SK-N-SH treated with all-trans-retinoic acid at 6 μM for 48 hours (cell line): ENCODE measurements at regions not wholly inside any gene's neighbourhood (a gene's known extent, or its start where the extent isn't known, plus 50 kb on each side); places are given as distances from the start of the nearest gene placed in this dataset.

Experiments
- ATAC-seq: fragments of 200-7000 bp; cut with Tn5 transposase; 3 replicates; pipeline ENCODE4 v1.9.1; 2020; ENCODE audit warnings: mild to moderate bottlenecking, moderate library complexity
- ARNTL ChIP-seq: fragments of 450-650 bp; formaldehyde crosslinking; IDR thresholded peaks from 2 replicates; pipeline ENCODE4 v1.5.0; 2020; ENCODE audit warnings: low read depth, mild to moderate bottlenecking, moderate library complexity, borderline replicate concordance
- BACH2 ChIP-seq: fragments of 250-450 bp; sonication (Bioruptor Pico); IDR thresholded peaks from 2 replicates; pipeline ENCODE4 v1.9.0; 2021; ENCODE audit warnings: mild to moderate bottlenecking, borderline replicate concordance
- CSDC2 ChIP-seq: fragments of 250-450 bp; sonication (Bioruptor Pico); IDR thresholded peaks from 2 replicates; pipeline ENCODE4 v1.5.0; 2020; ENCODE audit warnings: mild to moderate bottlenecking, moderate library complexity
- CSRNP3 ChIP-seq: fragments of 250-450 bp; sonication (Bioruptor Pico); IDR thresholded peaks from 2 replicates; pipeline ENCODE4 v1.5.1; 2021; ENCODE audit warnings: mild to moderate bottlenecking, moderate library complexity
- GLIS3 ChIP-seq: fragments of 250-450 bp; sonication (Bioruptor Pico); IDR thresholded peaks from 2 replicates; pipeline ENCODE4 v1.5.0; 2020; ENCODE audit warnings: mild to moderate bottlenecking, moderate library complexity
- OSR1 ChIP-seq: fragments of 250-450 bp; sonication (Bioruptor Pico); IDR thresholded peaks from 2 replicates; pipeline ENCODE4 v1.8.0; 2022; ENCODE audit warnings: moderate library complexity, mild to moderate bottlenecking, inconsistent platforms
- POU6F1 ChIP-seq: fragments of 250-450 bp; sonication (Bioruptor Pico); IDR thresholded peaks from 2 replicates; pipeline ENCODE4 v1.8.0; 2021; ENCODE audit warnings: low read depth, mild to moderate bottlenecking, moderate library complexity, borderline replicate concordance
- PPARA ChIP-seq: fragments of 250-450 bp; sonication (Bioruptor Pico); IDR thresholded peaks from 2 replicates; pipeline ENCODE4 v1.5.0; 2020; ENCODE audit warnings: mild to moderate bottlenecking, borderline replicate concordance
- RARB ChIP-seq: fragments of 250-450 bp; sonication (Bioruptor Pico); IDR thresholded peaks from 2 replicates; pipeline ENCODE4 v1.8.0; 2021; ENCODE audit warnings: mild to moderate bottlenecking, moderate library complexity
- SNAI2 ChIP-seq: fragments of 250-450 bp; sonication (Bioruptor Pico); IDR thresholded peaks from 2 replicates; pipeline ENCODE4 v1.5.0; 2020; ENCODE audit warnings: mild to moderate bottlenecking, moderate library complexity
- TCF4 ChIP-seq: fragments of 250-450 bp; sonication (Bioruptor Pico); IDR thresholded peaks from 2 replicates; pipeline ENCODE4 v1.8.0; 2021; ENCODE audit warnings: mild to moderate bottlenecking, moderate library complexity, borderline replicate concordance
- TOX ChIP-seq: fragments of 250-450 bp; sonication (Bioruptor Pico); IDR thresholded peaks from 2 replicates; pipeline ENCODE4 v1.8.0; 2021; ENCODE audit warnings: mild to moderate bottlenecking, moderate library complexity, borderline replicate concordance
- ZC3H10 ChIP-seq: fragments of 250-450 bp; sonication (Bioruptor Pico); IDR thresholded peaks from 2 replicates; pipeline ENCODE4 v1.5.1; 2021; ENCODE audit warnings: mild to moderate bottlenecking, moderate library complexity
- ZFP3 ChIP-seq: fragments of 250-450 bp; sonication (Bioruptor Pico); IDR thresholded peaks from 2 replicates; pipeline ENCODE4 v1.5.0; 2020; ENCODE audit warnings: mild to moderate bottlenecking, moderate library complexity
- ZFP30 ChIP-seq: fragments of 450-650 bp; formaldehyde crosslinking; IDR thresholded peaks from 2 replicates; pipeline ENCODE4 v1.5.0; 2022; ENCODE audit warnings: mild to moderate bottlenecking, moderate library complexity
- ZNF565 ChIP-seq: fragments of 450-650 bp; formaldehyde crosslinking; conservative IDR thresholded peaks from 2 replicates; pipeline ENCODE4 v1.5.0; 2020; ENCODE audit warnings: low read depth, mild to moderate bottlenecking, moderate library complexity
- ZNF70 ChIP-seq: fragments of 450-650 bp; formaldehyde crosslinking; IDR thresholded peaks from 2 replicates; pipeline ENCODE4 v1.5.0; 2020; ENCODE audit warnings: mild to moderate bottlenecking, moderate library complexity
- ZNF8 ChIP-seq: fragments of 450-650 bp; formaldehyde crosslinking; IDR thresholded peaks from 2 replicates; pipeline ENCODE4 v1.5.0; 2020; ENCODE audit warnings: mild to moderate bottlenecking, moderate library complexity
- TF ChIP-seq, protein P1 (sequence below): fragments of 250-450 bp; sonication (Bioruptor Pico); IDR thresholded peaks from 2 replicates; pipeline ENCODE4 v1.8.0; 2020; ENCODE audit warnings: mild to moderate bottlenecking, moderate library complexity, borderline replicate concordance
- TF ChIP-seq, protein P2 (sequence below): fragments of 250-450 bp; sonication (Bioruptor Pico); IDR thresholded peaks from 2 replicates; pipeline ENCODE4 v1.5.1; 2020; ENCODE audit warnings: low read depth, mild to moderate bottlenecking, moderate library complexity
- TF ChIP-seq, protein P3 (sequence below): fragments of 250-450 bp; sonication (Bioruptor Pico); IDR thresholded peaks from 2 replicates; pipeline ENCODE4 v1.5.0; 2020; ENCODE audit warnings: mild to moderate bottlenecking, moderate library complexity

DNA sequence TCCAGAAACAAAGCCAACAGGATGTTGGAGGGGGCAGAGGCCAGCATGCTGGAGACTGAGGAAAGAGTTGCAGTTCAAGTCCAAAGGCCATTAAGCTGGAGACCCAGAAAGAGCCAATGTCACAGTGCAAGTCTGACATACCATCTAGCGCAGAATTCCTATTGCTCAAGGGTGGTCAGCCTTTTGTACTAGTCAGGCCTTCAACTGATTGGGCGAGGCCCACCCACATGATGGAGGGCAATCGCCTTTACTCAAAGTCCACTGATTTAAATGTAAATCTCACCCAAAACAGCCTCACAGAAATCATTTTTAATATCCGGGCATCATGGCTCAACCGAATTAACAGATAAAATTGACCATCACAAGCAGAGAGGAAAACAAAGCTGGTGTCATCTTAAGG is 113.9 kb downstream of the RCN1 start:
- no peak for ATAC-seq
- TF ChIP-seq PPARA (CRISPR knock-in tag) (no peak), GLIS3 (CRISPR knock-in tag) (no peak), ZNF70 (CRISPR knock-in tag) (no peak), ZNF565 (CRISPR knock-in tag) (no peak)
- TF ChIP-seq, protein P1, sequence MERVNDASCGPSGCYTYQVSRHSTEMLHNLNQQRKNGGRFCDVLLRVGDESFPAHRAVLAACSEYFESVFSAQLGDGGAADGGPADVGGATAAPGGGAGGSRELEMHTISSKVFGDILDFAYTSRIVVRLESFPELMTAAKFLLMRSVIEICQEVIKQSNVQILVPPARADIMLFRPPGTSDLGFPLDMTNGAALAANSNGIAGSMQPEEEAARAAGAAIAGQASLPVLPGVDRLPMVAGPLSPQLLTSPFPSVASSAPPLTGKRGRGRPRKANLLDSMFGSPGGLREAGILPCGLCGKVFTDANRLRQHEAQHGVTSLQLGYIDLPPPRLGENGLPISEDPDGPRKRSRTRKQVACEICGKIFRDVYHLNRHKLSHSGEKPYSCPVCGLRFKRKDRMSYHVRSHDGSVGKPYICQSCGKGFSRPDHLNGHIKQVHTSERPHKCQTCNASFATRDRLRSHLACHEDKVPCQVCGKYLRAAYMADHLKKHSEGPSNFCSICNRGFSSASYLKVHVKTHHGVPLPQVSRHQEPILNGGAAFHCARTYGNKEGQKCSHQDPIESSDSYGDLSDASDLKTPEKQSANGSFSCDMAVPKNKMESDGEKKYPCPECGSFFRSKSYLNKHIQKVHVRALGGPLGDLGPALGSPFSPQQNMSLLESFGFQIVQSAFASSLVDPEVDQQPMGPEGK (CRISPR knock-in tag) = no peak

DNA sequence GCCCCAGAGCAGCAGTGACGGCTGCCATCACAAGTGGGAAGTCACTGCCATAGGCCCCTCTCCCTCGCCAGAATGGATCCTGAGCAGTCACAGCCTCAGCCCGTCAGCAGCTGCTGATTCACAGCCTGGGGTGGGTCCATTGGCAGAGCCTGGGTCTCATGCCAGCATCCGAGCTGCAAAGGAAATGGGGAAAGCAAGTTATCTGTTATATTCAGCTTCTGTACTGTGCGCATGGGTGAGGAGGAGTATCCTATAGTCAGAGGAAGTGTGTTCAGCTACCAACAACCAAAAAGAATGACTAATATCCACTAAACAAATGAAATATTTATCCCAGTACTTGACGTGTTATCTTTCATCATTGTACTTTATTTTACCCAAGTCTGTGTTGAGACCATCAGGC is 119.7 kb downstream of the RCN1 start:
- TF ChIP-seq, protein P2, sequence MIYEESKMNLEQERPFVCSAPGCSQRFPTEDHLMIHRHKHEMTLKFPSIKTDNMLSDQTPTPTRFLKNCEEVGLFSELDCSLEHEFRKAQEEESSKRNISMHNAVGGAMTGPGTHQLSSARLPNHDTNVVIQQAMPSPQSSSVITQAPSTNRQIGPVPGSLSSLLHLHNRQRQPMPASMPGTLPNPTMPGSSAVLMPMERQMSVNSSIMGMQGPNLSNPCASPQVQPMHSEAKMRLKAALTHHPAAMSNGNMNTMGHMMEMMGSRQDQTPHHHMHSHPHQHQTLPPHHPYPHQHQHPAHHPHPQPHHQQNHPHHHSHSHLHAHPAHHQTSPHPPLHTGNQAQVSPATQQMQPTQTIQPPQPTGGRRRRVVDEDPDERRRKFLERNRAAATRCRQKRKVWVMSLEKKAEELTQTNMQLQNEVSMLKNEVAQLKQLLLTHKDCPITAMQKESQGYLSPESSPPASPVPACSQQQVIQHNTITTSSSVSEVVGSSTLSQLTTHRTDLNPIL (CRISPR knock-in tag) = no peak
- TF ChIP-seq SNAI2 (CRISPR knock-in tag) = no peak
- no peak for TF ChIP-seq TCF4 (CRISPR knock-in tag)
- TF ChIP-seq ZFP3 (CRISPR knock-in tag) = no peak
- TF ChIP-seq ZNF565 (CRISPR knock-in tag) = no peak
- no peak for TF ChIP-seq ZC3H10 (CRISPR knock-in tag)
- no peak for TF ChIP-seq CSRNP3 (CRISPR knock-in tag)
- no peak for TF ChIP-seq BACH2 (CRISPR knock-in tag)
- ATAC-seq = peak; percentile 66

DNA sequence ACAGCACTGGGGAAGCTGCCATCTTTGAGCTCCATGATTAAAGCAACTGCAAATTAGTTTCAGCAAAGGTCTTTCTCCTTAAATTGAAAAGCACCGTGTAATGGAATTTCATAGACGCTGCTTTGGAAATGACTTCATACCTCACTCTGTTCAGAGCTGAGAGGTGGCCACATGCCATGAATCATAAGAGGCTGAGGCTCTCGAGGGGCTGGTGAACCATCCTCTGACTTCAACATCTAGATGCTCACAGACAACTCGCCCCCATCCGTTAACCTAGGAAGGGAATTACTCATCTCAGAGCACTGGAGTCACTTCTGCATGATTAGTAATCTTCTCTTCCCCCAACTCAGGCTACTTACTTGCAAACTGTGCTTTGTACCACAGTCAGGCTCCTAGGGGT is 122.3 kb downstream of the RCN1 start:
- ATAC-seq = peak; percentile 78

GRCh38 chr11:32215157-32215556 is 124.3 kb downstream of the RCN1 start:
- no peak for ATAC-seq
- TF ChIP-seq, protein P3, sequence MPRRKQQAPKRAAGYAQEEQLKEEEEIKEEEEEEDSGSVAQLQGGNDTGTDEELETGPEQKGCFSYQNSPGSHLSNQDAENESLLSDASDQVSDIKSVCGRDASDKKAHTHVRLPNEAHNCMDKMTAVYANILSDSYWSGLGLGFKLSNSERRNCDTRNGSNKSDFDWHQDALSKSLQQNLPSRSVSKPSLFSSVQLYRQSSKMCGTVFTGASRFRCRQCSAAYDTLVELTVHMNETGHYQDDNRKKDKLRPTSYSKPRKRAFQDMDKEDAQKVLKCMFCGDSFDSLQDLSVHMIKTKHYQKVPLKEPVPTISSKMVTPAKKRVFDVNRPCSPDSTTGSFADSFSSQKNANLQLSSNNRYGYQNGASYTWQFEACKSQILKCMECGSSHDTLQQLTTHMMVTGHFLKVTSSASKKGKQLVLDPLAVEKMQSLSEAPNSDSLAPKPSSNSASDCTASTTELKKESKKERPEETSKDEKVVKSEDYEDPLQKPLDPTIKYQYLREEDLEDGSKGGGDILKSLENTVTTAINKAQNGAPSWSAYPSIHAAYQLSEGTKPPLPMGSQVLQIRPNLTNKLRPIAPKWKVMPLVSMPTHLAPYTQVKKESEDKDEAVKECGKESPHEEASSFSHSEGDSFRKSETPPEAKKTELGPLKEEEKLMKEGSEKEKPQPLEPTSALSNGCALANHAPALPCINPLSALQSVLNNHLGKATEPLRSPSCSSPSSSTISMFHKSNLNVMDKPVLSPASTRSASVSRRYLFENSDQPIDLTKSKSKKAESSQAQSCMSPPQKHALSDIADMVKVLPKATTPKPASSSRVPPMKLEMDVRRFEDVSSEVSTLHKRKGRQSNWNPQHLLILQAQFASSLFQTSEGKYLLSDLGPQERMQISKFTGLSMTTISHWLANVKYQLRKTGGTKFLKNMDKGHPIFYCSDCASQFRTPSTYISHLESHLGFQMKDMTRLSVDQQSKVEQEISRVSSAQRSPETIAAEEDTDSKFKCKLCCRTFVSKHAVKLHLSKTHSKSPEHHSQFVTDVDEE (CRISPR knock-in tag) = no peak
- TF ChIP-seq ARNTL (CRISPR knock-in tag) (no peak), CSDC2 (CRISPR knock-in tag) (no peak), ZNF8 (CRISPR knock-in tag) (no peak), TOX (no peak), BACH2 (CRISPR knock-in tag) (no peak), ZFP30 (CRISPR knock-in tag) (no peak), TCF4 (CRISPR knock-in tag) (no peak)
- TF ChIP-seq, protein P1 (CRISPR knock-in tag) = no peak

More for the DNA sequence above, 122.3 kb downstream of the RCN1 start:
- no peak for TF ChIP-seq OSR1 (CRISPR knock-in tag)
- no peak for TF ChIP-seq POU6F1
- no peak for TF ChIP-seq TCF4 (CRISPR knock-in tag)
- TF ChIP-seq PPARA (CRISPR knock-in tag) = no peak
- TF ChIP-seq RARB (CRISPR knock-in tag) = no peak
- TF ChIP-seq, protein P1 (CRISPR knock-in tag) = no peak
- no peak for TF ChIP-seq ZNF8 (CRISPR knock-in tag)
- TF ChIP-seq ZNF70 (CRISPR knock-in tag) = no peak
